ENCODE measurements at regions not wholly inside any gene's neighbourhood (a gene's known extent, or its start where the extent isn't known, plus 50 kb on each side); places are given as distances from the start of the nearest gene placed in this dataset.

DNA sequence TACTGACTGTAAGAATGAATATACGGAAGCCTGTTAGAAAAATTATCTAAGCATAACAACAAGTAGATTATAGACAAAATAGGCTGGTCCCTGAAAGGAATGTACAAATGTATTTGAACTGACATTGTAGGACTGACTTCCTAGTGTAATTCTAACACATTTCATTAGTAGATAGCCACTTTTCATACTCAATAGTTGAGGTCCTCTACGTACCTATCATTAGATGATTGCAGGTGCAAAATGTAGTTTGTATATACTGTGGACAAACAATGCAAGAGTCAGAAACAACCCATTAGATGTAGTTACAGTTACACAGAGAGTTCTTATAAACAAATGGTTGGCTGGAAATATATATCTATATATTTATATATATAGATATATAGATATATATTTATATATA lies 402.3 kb upstream of the SLITRK6 start:
- DNase-seq (ENCODE audit: low spot score): no peak

DNA sequence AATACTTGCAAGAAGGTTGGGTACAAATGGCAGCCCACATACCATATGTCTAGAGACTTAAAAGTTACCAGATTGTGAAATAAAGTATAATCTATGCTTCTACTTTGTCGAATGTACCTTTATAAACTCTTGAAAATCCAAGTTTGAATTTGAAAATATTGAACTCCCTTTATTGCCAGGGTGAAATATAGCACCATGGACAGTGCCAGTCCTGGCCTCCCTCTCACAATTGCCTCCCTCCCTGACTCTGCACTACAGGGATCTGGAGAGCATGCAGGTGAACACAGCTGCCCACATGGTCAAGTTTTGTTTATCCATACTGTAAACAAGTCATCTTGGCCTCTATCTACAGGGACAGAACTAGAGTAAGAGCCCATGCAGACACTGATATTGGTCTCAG lies 394.1 kb upstream of the SLITRK6 start:
- no peak for DNase-seq (ENCODE audit: low spot score)

- no peak for DNase-seq (ENCODE audit: low spot score)
Measured at GRCh38 chr13:86188170-86188569, 389.0 kb upstream of the SLITRK6 start.

DNA sequence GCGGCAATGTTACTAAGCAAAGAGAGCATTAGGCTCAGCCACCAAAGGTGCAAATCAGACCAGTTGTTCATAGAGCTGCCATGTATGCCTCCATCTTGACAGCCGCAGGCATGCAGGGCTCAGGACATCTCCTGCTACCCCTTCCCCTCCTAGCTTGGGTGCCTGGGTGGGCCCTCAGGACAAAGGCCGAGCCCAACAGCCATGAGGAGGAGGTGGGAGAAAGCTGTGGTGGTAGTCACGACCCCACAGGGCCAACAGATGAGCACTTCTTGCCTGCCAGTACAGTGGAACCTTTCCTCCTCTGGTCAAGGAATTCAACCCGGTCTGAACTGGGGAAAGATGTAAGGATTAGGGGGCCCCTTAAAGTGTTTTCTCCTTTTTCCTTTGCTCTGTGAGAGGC lies 386.4 kb upstream of the SLITRK6 start:
- no peak for DNase-seq (ENCODE audit: low spot score)

GRCh38 chr13:86185107-86185506 lies 385.9 kb upstream of the SLITRK6 start:
- DNase-seq (ENCODE audit: low spot score): no peak

- peak; percentile 30 for DNase-seq (ENCODE audit: low spot score)
Measured at GRCh38 chr13:86174622-86175021, 375.4 kb upstream of the SLITRK6 start.

GRCh38 chr13:86172961-86173360 lies 373.7 kb upstream of the SLITRK6 start:
- DNase-seq (ENCODE audit: low spot score): no peak

DNA sequence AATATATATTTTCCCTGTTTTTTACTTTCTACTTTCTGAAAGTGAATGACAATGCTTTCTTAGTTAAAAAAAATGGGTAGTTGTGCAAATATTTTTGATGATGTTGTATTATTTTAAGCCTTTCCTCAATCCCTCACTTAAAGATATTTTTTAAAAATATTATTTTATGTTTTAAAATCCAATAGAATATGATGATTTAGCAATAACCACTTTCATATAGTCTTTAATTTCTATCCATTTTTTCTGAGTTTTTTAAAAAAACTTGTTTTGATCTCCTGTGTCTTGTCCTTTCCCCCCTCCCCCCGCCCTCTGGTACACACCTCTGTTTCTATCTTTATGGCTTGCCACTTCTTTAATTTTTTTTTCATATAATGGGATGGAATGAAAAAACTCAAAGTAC lies 362.0 kb upstream of the SLITRK6 start:
- no peak for DNase-seq (ENCODE audit: low spot score)

GRCh38 chr13:86155756-86156155 lies 356.5 kb upstream of the SLITRK6 start:
- no peak for DNase-seq (ENCODE audit: low spot score)

DNA sequence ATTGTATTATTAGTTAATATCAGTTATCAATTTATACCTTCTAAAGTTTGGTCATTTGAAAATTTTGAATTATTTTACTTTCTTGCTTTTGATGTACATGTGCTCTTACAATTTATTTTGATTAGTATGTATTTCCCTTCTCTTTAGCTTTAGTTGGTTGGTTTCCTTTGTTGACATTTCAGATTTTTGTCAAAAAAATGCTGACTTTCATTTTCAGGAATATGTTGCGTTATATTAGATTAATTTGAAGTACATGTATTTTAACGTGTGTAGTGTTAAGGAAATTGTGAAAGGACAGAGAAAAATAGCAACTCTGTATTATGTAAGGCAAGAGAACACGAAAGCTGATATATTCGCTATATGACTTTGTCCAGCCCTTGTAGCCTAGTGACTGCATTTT lies 342.9 kb upstream of the SLITRK6 start:
- DNase-seq (ENCODE audit: low spot score): no peak

DNA sequence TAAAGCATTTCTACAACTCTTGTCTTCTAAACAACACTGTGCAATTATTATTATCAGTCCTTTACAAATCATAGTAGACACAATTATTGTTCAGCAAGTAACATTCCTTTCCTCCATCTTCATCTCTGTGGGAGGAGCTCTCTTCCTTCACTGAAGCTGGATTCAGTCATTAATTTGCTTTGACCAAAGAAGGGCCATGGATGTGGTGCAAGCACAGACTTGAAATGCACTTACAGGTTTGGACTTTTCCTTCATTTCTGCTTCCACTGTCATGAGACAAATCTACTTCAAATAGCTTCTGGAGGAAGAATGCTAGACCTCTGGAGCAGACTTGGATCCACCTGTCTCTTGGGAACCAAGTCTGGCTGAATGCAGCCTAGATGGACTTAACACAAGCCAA lies 336.6 kb upstream of the SLITRK6 start:
- no peak for DNase-seq (ENCODE audit: low spot score)

DNA sequence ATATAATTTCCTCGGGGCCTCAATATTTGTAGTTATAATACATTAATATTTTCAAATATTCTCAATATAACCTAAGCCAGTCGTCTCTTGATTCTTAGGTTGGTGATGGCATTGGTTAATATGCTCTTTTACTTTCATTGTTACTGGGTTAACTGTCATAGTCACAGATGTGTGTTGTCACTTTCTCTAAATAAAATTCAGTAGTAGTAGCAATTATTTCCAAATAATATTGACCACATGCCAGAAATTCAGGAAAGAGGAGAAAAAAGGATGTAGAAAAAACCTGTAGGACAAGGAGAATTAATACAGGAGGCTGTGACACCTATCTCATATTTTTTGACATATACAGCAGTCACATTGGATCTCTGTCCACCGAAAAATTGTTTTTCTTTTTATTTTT lies 322.7 kb upstream of the SLITRK6 start:
- DNase-seq (ENCODE audit: low spot score): no peak

- no peak for DNase-seq (ENCODE audit: low spot score)
Measured at GRCh38 chr13:86109107-86109506, 309.9 kb upstream of the SLITRK6 start.

DNA sequence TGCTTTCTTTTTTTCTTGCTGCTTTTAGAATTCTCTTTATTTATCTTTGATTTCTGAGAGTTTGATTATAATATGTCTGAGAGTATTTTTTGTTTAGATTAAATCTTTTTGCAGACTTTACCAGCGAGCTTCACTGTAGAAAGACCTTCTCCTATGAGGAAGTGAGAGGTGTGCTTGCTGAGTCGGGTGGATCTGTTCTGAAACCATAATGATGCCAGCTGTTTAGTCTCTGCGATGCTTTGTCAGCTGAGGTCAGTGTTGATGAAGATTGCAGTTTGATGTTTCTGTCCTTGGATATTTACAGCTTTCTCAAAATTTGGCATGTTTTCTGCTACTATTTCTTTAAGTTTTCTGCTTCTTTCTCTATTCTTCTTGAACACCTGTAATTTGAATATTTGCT lies 309.1 kb upstream of the SLITRK6 start:
- no peak for DNase-seq (ENCODE audit: low spot score)

DNA sequence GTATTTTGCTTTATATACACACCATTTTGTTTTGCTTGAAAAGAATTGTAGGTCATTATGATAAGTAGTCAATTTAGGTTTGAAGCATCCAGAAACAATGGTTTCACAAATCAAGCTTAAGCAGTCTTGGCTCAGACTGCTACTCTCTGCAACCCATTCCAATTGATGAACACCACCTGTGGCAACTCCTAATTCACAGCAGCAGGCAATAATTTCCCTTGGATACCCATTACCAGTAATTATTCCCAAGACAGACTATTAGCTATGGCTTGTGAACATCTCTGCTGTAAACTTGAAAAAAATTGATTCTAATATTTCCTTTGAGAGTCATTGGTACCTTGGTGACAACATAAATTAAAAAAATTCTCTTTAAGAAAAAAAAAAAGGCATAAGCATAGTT lies 299.3 kb upstream of the SLITRK6 start:
- DNase-seq (ENCODE audit: low spot score): no peak

DNA sequence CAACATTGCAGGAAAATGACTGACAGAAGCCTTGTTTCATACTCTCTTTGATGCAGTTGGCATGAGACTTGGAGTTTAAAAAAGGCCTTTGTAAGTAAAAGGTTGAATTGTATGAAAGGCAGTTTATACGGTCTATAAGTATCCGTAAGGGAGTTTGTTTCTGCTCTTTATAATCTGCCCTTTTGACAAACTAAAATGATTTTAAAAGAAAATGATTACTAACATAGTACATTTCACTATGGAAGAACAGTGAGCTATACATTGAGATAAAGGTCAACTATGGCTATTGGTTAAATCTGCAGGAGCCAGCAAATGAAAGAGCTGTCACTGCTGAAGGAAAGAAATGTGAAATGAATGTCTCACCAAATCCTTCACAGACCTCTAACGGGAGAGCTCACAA lies 296.1 kb upstream of the SLITRK6 start:
- DNase-seq (ENCODE audit: low spot score): no peak

GRCh38 chr13:86090181-86090580 lies 291.0 kb upstream of the SLITRK6 start:
- DNase-seq (ENCODE audit: low spot score): no peak

GRCh38 chr13:86087244-86087643 lies 288.0 kb upstream of the SLITRK6 start:
- peak; percentile 49 for DNase-seq (ENCODE audit: low spot score)

- DNase-seq (ENCODE audit: low spot score): peak; percentile 21
Measured at GRCh38 chr13:86085890-86086289, 286.7 kb upstream of the SLITRK6 start.

DNA sequence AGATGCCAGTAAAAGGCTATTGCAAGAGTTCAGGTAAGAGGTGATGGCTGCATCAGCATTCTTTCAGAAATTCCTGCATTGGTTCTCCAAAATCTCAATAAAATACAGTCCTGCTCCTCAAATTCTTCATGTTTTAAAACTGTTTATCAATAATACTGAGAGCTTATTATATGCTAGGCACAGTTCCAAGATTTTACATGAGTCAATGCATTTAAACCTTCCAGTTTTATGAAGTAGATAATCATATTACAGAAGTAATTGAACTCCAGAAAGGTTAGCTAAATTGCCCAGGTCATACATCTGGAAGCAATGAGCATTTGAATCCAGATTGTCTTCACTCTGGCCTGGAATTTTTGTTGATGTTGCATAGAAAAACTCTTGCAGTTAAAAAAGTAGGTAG lies 282.9 kb upstream of the SLITRK6 start:
- no peak for DNase-seq (ENCODE audit: low spot score)

DNA sequence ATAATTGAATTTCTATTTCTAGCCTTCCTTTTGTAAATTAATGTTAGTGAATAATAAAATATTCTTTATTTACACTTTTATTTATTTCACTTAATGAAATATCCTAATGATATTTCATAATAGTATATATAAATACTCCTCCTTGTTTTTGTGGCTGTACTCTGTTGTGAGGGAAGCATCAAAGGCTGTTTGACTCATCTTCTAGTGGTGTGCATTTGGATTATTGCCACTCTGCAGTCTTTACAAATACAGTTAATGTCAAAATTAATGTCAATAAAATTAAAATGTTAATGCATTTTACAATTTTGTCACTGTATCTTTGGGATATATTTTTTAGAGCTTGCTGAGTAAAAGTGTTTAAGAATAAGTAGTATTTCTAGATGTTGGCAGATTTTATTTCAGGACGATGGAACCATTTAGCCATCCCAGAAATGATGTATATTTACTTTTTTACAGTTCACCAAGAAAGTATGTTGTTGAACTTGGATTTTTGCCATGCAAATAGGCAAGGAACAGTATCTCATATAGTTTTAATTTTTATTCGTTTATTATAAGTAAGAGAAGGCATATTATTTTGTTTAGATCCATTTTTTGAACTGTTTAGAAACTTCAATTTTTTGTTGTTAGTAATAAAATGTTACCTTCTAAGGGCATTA lies 281.2 kb upstream of the SLITRK6 start:
- DNase-seq (ENCODE audit: low spot score): no peak

DNA sequence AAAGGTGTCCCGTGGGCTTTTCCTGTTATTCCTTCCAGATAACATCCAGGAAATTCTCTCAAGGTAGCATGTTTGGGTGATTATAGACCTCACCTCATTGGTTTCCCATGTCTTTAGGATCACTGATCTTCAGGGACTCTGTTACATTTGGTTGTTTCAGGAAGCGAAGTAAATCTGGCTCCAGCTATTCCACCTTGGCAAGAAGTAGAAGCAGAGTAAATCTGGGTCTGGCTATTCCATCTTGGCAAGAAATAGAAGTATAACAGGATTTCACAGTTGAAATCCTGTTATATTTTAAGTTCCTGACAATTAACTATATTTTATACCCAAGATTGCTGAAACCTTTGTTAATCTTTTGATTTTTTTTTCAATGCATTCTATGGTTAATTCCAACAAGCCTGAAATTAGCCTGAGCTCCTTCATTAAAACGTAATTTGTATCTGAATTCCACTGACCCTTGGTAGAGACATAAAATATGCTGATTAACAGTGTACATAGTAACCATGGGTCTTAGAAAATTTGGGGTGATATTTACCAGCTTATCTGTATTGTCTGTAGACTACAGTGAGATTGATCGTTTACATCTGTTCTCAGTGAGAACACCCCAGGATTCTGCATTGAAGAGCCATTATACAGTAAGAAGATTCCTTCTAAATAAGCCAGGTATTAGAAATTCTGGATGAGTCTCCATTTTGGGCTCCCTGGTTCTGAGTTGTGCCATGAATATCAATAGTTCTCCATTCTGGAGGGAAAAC lies 267.6 kb upstream of the SLITRK6 start:
- DNase-seq (ENCODE audit: low spot score): no peak

GRCh38 chr13:86052141-86052540 lies 252.9 kb upstream of the SLITRK6 start:
- DNase-seq (ENCODE audit: low spot score): no peak
